ENCODE measurements at regions not wholly inside any gene's neighbourhood (a gene's known extent, or its start where the extent isn't known, plus 50 kb on each side); places are given as distances from the start of the nearest gene placed in this dataset.

GRCh38 chr12:63467951-63468350 lies 200.3 kb downstream of the DPY19L2 start:
- Histone ChIP-seq H3K9ac (ENCODE audit: control insufficient read depth, insufficient read depth, low read length) (no peak overlapping the region), H3K27ac (ENCODE audit: control insufficient read depth, insufficient read depth) (no peak overlapping the region), H3K4me3 (no peak overlapping the region), H3K27me3 (replicated peaks in 1 of 2; ENCODE audit: control insufficient read depth in 2 of 2, insufficient read depth in 2 of 2, low read length in 1 of 2) (no peaks in the 10 kb centered on the region), H3K9me3 (replicated peaks; ENCODE audit: control insufficient read depth, insufficient read depth, low read length) (no peaks in the 10 kb centered on the region), H3K4me1 (ENCODE audit: control insufficient read depth, insufficient read depth, low read length) (no peaks in the 10 kb centered on the region), H3K4me2 (ENCODE audit: control insufficient read depth, insufficient read depth) (no peak overlapping the region), H4K20me1 (ENCODE audit: control insufficient read depth, insufficient read depth) (no peaks in the 10 kb centered on the region), H3K79me2 (ENCODE audit: control insufficient read depth, insufficient read depth, low read length) (no peaks in the 10 kb centered on the region), H2AFZ (ENCODE audit: control insufficient read depth, low read depth, low read length) (no peak overlapping the region), H3K36me3 (ENCODE audit: control insufficient read depth in 2 of 2, insufficient read depth in 2 of 2, low read length in 1 of 2) (no peaks in the 10 kb centered on the region)
- FAIRE-seq (no peak), ATAC-seq (no peak), DNase-seq (ENCODE audit: low read depth, low spot score) (no peak)
- RAD21 ChIA-PET (ENCODE audit: unreplicated experiment) = no interaction called here
- BruUV-seq (replicated peaks) = no TSS peak
- CTCF ChIA-PET = no interaction called here
- POLR2A ChIA-PET = no interaction called here
- WGBS (ENCODE audit: insufficient coverage, insufficient replicate concordance, low lambda C conversion rate, missing lambda C conversion rate) = 19% methylated on average over 4 of the region's 4 CpGs
- TF ChIP-seq, protein P1, sequence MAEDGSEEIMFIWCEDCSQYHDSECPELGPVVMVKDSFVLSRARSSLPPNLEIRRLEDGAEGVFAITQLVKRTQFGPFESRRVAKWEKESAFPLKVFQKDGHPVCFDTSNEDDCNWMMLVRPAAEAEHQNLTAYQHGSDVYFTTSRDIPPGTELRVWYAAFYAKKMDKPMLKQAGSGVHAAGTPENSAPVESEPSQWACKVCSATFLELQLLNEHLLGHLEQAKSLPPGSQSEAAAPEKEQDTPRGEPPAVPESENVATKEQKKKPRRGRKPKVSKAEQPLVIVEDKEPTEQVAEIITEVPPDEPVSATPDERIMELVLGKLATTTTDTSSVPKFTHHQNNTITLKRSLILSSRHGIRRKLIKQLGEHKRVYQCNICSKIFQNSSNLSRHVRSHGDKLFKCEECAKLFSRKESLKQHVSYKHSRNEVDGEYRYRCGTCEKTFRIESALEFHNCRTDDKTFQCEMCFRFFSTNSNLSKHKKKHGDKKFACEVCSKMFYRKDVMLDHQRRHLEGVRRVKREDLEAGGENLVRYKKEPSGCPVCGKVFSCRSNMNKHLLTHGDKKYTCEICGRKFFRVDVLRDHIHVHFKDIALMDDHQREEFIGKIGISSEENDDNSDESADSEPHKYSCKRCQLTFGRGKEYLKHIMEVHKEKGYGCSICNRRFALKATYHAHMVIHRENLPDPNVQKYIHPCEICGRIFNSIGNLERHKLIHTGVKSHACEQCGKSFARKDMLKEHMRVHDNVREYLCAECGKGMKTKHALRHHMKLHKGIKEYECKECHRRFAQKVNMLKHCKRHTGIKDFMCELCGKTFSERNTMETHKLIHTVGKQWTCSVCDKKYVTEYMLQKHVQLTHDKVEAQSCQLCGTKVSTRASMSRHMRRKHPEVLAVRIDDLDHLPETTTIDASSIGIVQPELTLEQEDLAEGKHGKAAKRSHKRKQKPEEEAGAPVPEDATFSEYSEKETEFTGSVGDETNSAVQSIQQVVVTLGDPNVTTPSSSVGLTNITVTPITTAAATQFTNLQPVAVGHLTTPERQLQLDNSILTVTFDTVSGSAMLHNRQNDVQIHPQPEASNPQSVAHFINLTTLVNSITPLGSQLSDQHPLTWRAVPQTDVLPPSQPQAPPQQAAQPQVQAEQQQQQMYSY (CRISPR knock-in tag; IDR thresholded peaks at IDR 0.05) = no peak
- no peak for TF ChIP-seq MEF2A (IDR thresholded peaks at IDR 0.05; ENCODE audit: insufficient read depth, low read depth, low read length)
- no peak for TF ChIP-seq HCFC1 (IDR thresholded peaks at IDR 0.05; ENCODE audit: low read length)
- in situ Hi-C loops (cut with MboI) (no loop called here), intact Hi-C loops (cut with micrococcal nuclease; ENCODE audit: unreplicated experiment) (no loop called here)
- SMC1A ChIA-PET (ENCODE audit: uncharacterized antibody, unreplicated experiment) = no interaction called here

DNA sequence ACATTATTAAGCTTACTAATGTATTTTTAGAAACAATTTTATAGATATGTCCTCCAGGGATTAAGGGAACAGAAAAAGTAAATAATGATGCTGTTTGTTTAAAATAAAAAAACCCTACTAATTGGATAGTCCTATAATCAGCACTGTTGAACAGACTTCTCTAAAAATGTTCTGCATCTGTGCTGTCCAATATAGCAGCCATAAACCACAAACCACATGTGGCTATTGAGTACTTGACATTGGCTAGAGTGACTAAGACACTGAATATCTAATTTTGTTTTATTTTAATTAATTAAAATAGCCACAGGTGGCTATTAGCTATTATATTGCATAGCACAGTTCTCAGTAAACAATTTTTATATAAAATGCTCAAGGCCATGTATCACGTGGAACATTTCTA lies 210.4 kb downstream of the DPY19L2 start:
- Histone ChIP-seq H3K4me2 (ENCODE audit: control insufficient read depth, insufficient read depth) (no peak overlapping the region), H3K79me2 (ENCODE audit: control insufficient read depth, insufficient read depth, low read length) (no peaks in the 10 kb centered on the region), H3K9me3 (replicated peaks; ENCODE audit: control insufficient read depth, insufficient read depth, low read length) (no peaks in the 10 kb centered on the region), H3K27me3 (replicated peaks in 1 of 2; ENCODE audit: control insufficient read depth in 2 of 2, insufficient read depth in 2 of 2, low read length in 1 of 2) (no peaks in the 10 kb centered on the region), H4K20me1 (ENCODE audit: control insufficient read depth, insufficient read depth) (no peaks in the 10 kb centered on the region), H3K4me1 (ENCODE audit: control insufficient read depth, insufficient read depth, low read length) (no peaks in the 10 kb centered on the region), H3K27ac (ENCODE audit: control insufficient read depth, insufficient read depth) (no peak overlapping the region), H3K36me3 (ENCODE audit: control insufficient read depth in 2 of 2, insufficient read depth in 2 of 2, low read length in 1 of 2) (no peaks in the 10 kb centered on the region), H3K9ac (ENCODE audit: control insufficient read depth, insufficient read depth, low read length) (no peak overlapping the region), H3K4me3 (no peak overlapping the region), H2AFZ (ENCODE audit: control insufficient read depth, low read depth, low read length) (no peak overlapping the region)
- ChIA-PET RAD21 (ENCODE audit: unreplicated experiment) (no interaction called here), SMC1A (ENCODE audit: uncharacterized antibody, unreplicated experiment) (interaction anchor here (1.0 kb wide), 1 partner anchor 11 kb away, joined by 3 read pairs; no protein-coding TSS in a partner anchor), POLR2A (no interaction called here), CTCF (no interaction called here)
- WGBS (ENCODE audit: insufficient coverage, insufficient replicate concordance, low lambda C conversion rate, missing lambda C conversion rate) = 0% methylated on average over 1 of the region's 1 CpG
- ATAC-seq = no peak
- BruUV-seq (replicated peaks) = no TSS peak
- TF ChIP-seq SKIL (IDR thresholded peaks at IDR 0.05; ENCODE audit: low read depth, poor library complexity, severe bottlenecking) = no peak
- TF ChIP-seq BACH1 (IDR thresholded peaks at IDR 0.05; ENCODE audit: borderline replicate concordance) = no peak
- no peak for TF ChIP-seq NFIC (IDR thresholded peaks at IDR 0.05; ENCODE audit: low read depth, low read length)
- no peak for TF ChIP-seq TCF12 (IDR thresholded peaks at IDR 0.05; ENCODE audit: low read depth, low read length)
- TF ChIP-seq BCL11A (IDR thresholded peaks at IDR 0.05; ENCODE audit: low read depth, low read length) = no peak
- no peak for TF ChIP-seq SPI1 (IDR thresholded peaks at IDR 0.05; ENCODE audit: borderline replicate concordance, insufficient read depth, low read depth, low read length)
- TF ChIP-seq ELK1 (IDR thresholded peaks at IDR 0.05; ENCODE audit: low read depth, low read length) = no peak
- intact Hi-C loops (cut with micrococcal nuclease; ENCODE audit: unreplicated experiment) = no loop called here
- DNase-seq (ENCODE audit: low read depth, low spot score) = no peak
- FAIRE-seq = no peak
- in situ Hi-C loops (cut with MboI) = no loop called here

Data from GM12878 (cell line).